ENCODE measurements at regions not wholly inside any gene's neighbourhood (a gene's known extent, or its start where the extent isn't known, plus 50 kb on each side); places are given as distances from the start of the nearest gene placed in this dataset.

GRCh38 chr3:104750581-104750980, 616.1 kb upstream of the ALCAM start:
- no peak for DNase-seq
- H3K9ac ChIP-seq (ENCODE audit: extremely low read depth, insufficient read length, low read length), result no peak overlapping the region
- no peak overlapping the region for H3K27ac Mint-ChIP-seq
- no peaks in the 10 kb centered on the region for H4K20me1 ChIP-seq (ENCODE audit: control insufficient read depth, insufficient read depth, insufficient read length)
- no peak overlapping the region for H3K4me3 Mint-ChIP-seq
- no peak overlapping the region for H2AFZ ChIP-seq (ENCODE audit: low read length)
- H3K4ac ChIP-seq (ENCODE audit: low read depth, low read length), result no peak overlapping the region
- no peaks in the 10 kb centered on the region for H3K4me1 ChIP-seq (ENCODE audit: insufficient read depth, low read length)
- H4K8ac ChIP-seq (replicated peaks; ENCODE audit: insufficient read length, low read depth, low read length), result no peak overlapping the region
- no peak overlapping the region for H2BK20ac ChIP-seq (ENCODE audit: low read depth, low read length, poor library complexity, severe bottlenecking)
- no peaks in the 10 kb centered on the region for H3K23me2 ChIP-seq (ENCODE audit: insufficient read length, low read depth, low read length, poor library complexity, severe bottlenecking)
- H3K79me2 ChIP-seq (ENCODE audit: insufficient read depth, low read length), result no peaks in the 10 kb centered on the region
- no peak overlapping the region for H3K14ac ChIP-seq (ENCODE audit: insufficient read depth, low read length)
- no peaks in the 10 kb centered on the region for H3K9me3 ChIP-seq (ENCODE audit: control insufficient read depth, low read depth, low read length)
- no peaks in the 10 kb centered on the region for H3K79me1 ChIP-seq (ENCODE audit: insufficient read depth, low read depth, low read length, poor library complexity, severe bottlenecking)
- no peak overlapping the region for H2BK120ac ChIP-seq (ENCODE audit: low read depth, low read length, poor library complexity, severe bottlenecking)
- no peaks in the 10 kb centered on the region for H3K4me1 Mint-ChIP-seq
- no peak overlapping the region for H3K18ac ChIP-seq (ENCODE audit: insufficient read length, low read depth, low read length)
- H3K36me3 Mint-ChIP-seq (ENCODE audit: insufficient read depth in 1 of 3, low read depth in 3 of 3), result no peaks in the 10 kb centered on the region; a peak in 1 of 7 replicates
- H3K23ac ChIP-seq (ENCODE audit: insufficient read length, low read depth, low read length), result no peak overlapping the region
- no peak overlapping the region for H3K27ac ChIP-seq (ENCODE audit: insufficient read length, low read depth, low read length)
- no peaks in the 10 kb centered on the region for H3K9me3 Mint-ChIP-seq
- TF ChIP-seq, protein P1, sequence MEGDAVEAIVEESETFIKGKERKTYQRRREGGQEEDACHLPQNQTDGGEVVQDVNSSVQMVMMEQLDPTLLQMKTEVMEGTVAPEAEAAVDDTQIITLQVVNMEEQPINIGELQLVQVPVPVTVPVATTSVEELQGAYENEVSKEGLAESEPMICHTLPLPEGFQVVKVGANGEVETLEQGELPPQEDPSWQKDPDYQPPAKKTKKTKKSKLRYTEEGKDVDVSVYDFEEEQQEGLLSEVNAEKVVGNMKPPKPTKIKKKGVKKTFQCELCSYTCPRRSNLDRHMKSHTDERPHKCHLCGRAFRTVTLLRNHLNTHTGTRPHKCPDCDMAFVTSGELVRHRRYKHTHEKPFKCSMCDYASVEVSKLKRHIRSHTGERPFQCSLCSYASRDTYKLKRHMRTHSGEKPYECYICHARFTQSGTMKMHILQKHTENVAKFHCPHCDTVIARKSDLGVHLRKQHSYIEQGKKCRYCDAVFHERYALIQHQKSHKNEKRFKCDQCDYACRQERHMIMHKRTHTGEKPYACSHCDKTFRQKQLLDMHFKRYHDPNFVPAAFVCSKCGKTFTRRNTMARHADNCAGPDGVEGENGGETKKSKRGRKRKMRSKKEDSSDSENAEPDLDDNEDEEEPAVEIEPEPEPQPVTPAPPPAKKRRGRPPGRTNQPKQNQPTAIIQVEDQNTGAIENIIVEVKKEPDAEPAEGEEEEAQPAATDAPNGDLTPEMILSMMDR (conservative IDR thresholded peaks at IDR 0.05), result no peak
- no peaks in the 10 kb centered on the region for H3K27me3 Mint-ChIP-seq (ENCODE audit: low read depth)
- no peak overlapping the region for H3K4me2 ChIP-seq (ENCODE audit: insufficient read depth, insufficient read length, low read length)
- no peak overlapping the region for H2BK15ac ChIP-seq (ENCODE audit: low read depth, low read length)
- H2BK12ac ChIP-seq (ENCODE audit: insufficient read length, low read depth, low read length), result no peak overlapping the region
- WGBS (ENCODE audit: extremely low coverage, insufficient read length, low lambda C conversion rate), result no CpG with 5 or more reads among the region's 4 CpGs
- no peak overlapping the region for H4K5ac ChIP-seq (ENCODE audit: insufficient read length, low read depth, low read length)
- no peak overlapping the region for H3K56ac ChIP-seq (ENCODE audit: insufficient read length, low read depth, low read length)
- no peak overlapping the region for H2AK5ac ChIP-seq (ENCODE audit: insufficient read length, low read length)
- H4K91ac ChIP-seq (ENCODE audit: insufficient read length, low read depth, low read length), result no peak overlapping the region
- H3K27me3 ChIP-seq (ENCODE audit: insufficient read depth, low read length), result no peaks in the 10 kb centered on the region
- H3T11ph ChIP-seq (ENCODE audit: low read length), result no peak overlapping the region
- no peak overlapping the region for H2BK5ac ChIP-seq (ENCODE audit: insufficient read length, low read length)
